ENCODE measurements at regions not wholly inside any gene's neighbourhood (a gene's known extent, or its start where the extent isn't known, plus 50 kb on each side); places are given as distances from the start of the nearest gene placed in this dataset.

DNA sequence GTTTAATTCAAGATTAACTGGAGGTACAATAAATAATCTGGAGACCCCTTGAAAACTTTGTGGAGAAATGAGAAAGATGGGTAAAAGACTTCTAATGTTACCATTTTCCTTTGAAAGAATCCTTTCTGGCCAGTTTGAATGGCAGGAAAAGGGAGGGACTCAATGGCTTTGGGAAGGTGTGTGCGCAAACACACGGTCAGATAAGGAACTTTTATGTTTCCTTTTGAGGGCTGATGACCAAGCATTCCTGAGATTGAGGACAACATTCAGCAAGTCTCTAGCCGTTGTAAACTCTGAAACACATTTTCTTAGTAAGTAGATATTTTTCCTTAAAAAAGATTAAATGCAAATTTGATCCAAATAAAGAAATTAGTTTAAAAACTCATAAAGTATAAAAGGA lies 909.7 kb upstream of the TENM4 start:
- no peak for TF ChIP-seq EZH2 (IDR thresholded peaks at IDR 0.05; ENCODE audit: borderline replicate concordance, low read length)
- TF ChIP-seq, protein P1, sequence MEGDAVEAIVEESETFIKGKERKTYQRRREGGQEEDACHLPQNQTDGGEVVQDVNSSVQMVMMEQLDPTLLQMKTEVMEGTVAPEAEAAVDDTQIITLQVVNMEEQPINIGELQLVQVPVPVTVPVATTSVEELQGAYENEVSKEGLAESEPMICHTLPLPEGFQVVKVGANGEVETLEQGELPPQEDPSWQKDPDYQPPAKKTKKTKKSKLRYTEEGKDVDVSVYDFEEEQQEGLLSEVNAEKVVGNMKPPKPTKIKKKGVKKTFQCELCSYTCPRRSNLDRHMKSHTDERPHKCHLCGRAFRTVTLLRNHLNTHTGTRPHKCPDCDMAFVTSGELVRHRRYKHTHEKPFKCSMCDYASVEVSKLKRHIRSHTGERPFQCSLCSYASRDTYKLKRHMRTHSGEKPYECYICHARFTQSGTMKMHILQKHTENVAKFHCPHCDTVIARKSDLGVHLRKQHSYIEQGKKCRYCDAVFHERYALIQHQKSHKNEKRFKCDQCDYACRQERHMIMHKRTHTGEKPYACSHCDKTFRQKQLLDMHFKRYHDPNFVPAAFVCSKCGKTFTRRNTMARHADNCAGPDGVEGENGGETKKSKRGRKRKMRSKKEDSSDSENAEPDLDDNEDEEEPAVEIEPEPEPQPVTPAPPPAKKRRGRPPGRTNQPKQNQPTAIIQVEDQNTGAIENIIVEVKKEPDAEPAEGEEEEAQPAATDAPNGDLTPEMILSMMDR (IDR thresholded peaks at IDR 0.05; ENCODE audit: low read length) = no peak
- H2AFZ ChIP-seq (ENCODE audit: low read length) = no peak overlapping the region
- no peak overlapping the region for H3K4me3 ChIP-seq (ENCODE audit: low read depth, low read length, poor library complexity, severe bottlenecking)
- no peaks in the 10 kb centered on the region for H3K36me3 ChIP-seq (ENCODE audit: insufficient read depth, low read length)
- H3K4me2 ChIP-seq (ENCODE audit: low read length) = no peak overlapping the region
- no peaks in the 10 kb centered on the region for H3K27me3 ChIP-seq (ENCODE audit: insufficient read depth, low read length)
- no peaks in the 10 kb centered on the region for H3K9me3 ChIP-seq (ENCODE audit: low read length)
- H3K9ac ChIP-seq (ENCODE audit: low read length) = no peak overlapping the region
- no peaks in the 10 kb centered on the region for H3K4me1 ChIP-seq (ENCODE audit: insufficient read depth, low read length, severe bottlenecking)
- H3F3A ChIP-seq (ENCODE audit: insufficient read depth, low read length) = no peaks in the 10 kb centered on the region
- no peaks in the 10 kb centered on the region for H3K9me2 ChIP-seq (ENCODE audit: low read depth, low read length)
- no peak overlapping the region for H3K27ac ChIP-seq (ENCODE audit: low read depth, low read length, poor library complexity, severe bottlenecking)
- H3K79me2 ChIP-seq (ENCODE audit: insufficient read depth, low read length) = no peaks in the 10 kb centered on the region
- H4K20me1 ChIP-seq (ENCODE audit: insufficient read depth, low read length) = no peaks in the 10 kb centered on the region

DNA sequence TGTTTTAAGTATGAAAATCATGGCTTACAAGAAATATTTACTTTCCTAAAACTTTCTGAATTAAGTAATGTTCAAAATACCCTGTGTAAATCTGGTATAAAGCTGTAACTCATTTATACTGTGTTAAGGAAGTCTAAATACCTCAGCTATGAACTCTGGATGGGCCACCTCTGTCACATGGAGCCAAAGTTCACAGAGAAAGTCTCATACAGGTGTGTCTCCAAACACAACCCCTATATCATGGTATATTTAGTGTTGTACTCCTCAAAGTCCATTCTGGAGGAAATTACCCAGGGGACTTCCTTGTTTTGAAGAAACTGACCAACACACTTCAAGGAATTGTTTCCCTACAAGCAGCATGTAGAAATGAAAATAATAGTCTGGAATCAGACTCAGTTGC lies 909.2 kb upstream of the TENM4 start:
- Histone ChIP-seq H3K79me2 (ENCODE audit: insufficient read depth, low read length) (no peaks in the 10 kb centered on the region), H3K9me3 (ENCODE audit: low read length) (no peaks in the 10 kb centered on the region), H3K4me3 (ENCODE audit: low read depth, low read length, poor library complexity, severe bottlenecking) (no peak overlapping the region), H3K4me2 (ENCODE audit: low read length) (no peak overlapping the region), H3K9ac (ENCODE audit: low read length) (no peak overlapping the region), H3K36me3 (ENCODE audit: insufficient read depth, low read length) (no peaks in the 10 kb centered on the region), H3K9me2 (ENCODE audit: low read depth, low read length) (no peaks in the 10 kb centered on the region), H3K4me1 (ENCODE audit: insufficient read depth, low read length, severe bottlenecking) (no peaks in the 10 kb centered on the region), H2AFZ (ENCODE audit: low read length) (no peak overlapping the region), H4K20me1 (ENCODE audit: insufficient read depth, low read length) (no peaks in the 10 kb centered on the region), H3K27me3 (ENCODE audit: insufficient read depth, low read length) (no peaks in the 10 kb centered on the region), H3F3A (ENCODE audit: insufficient read depth, low read length) (no peaks in the 10 kb centered on the region), H3K27ac (ENCODE audit: low read depth, low read length, poor library complexity, severe bottlenecking) (no peak overlapping the region)
- TF ChIP-seq, protein P1 (IDR thresholded peaks at IDR 0.05; ENCODE audit: low read length) = no peak
- no peak for TF ChIP-seq EZH2 (IDR thresholded peaks at IDR 0.05; ENCODE audit: borderline replicate concordance, low read length)

DNA sequence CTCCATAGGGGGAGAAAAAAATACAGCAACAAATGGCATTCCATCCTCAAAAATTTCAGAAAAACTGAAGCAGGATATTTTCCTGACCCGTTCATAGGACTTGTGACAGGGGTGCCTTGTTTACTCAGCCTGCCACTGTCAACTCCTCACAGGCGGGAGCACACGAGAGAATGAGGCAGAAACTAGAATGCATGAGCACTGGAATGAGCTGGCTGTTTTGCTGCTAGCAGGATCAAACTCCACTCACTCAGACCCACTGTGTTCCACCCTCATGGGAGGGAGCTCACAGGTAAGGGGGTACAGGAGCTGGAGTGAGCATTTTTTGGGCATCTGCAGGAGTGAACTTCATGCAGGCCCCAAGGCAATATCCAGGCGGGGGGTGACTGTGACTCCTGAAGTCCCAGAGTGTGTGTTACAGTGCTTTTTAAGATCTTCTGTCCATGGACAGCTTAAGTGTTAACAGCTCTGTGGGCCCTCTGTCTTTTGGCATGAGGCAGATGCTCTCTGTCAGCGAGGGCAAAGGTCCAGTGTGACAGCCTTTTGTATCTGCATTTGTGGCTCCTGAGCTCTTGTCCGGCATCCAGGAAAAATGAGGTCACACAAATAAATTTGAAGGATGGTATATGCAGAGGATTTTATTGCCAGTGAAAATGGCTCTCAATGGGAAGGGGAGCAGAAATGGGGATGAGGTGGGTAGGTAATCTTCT lies 905.7 kb upstream of the TENM4 start:
- Histone ChIP-seq H3K9me2 (ENCODE audit: low read depth, low read length) (no peaks in the 10 kb centered on the region), H3K36me3 (ENCODE audit: insufficient read depth, low read length) (no peaks in the 10 kb centered on the region), H3K4me2 (ENCODE audit: low read length) (no peak overlapping the region), H2AFZ (ENCODE audit: low read length) (no peak overlapping the region), H3K27me3 (ENCODE audit: insufficient read depth, low read length) (no peaks in the 10 kb centered on the region), H3K27ac (ENCODE audit: low read depth, low read length, poor library complexity, severe bottlenecking) (no peak overlapping the region), H3K79me2 (ENCODE audit: insufficient read depth, low read length) (no peaks in the 10 kb centered on the region), H3F3A (ENCODE audit: insufficient read depth, low read length) (no peaks in the 10 kb centered on the region), H3K9me3 (ENCODE audit: low read length) (no peaks in the 10 kb centered on the region), H3K4me3 (ENCODE audit: low read depth, low read length, poor library complexity, severe bottlenecking) (no peak overlapping the region), H3K4me1 (ENCODE audit: insufficient read depth, low read length, severe bottlenecking) (no peaks in the 10 kb centered on the region), H4K20me1 (ENCODE audit: insufficient read depth, low read length) (no peaks in the 10 kb centered on the region), H3K9ac (ENCODE audit: low read length) (no peak overlapping the region)
- TF ChIP-seq, protein P1 (IDR thresholded peaks at IDR 0.05; ENCODE audit: low read length) = no peak
- TF ChIP-seq EZH2 (IDR thresholded peaks at IDR 0.05; ENCODE audit: borderline replicate concordance, low read length) = no peak

Measured in OCI-LY1 (cell line).